Effector memory CD4-positive, alpha-beta T cell (primary cell): ENCODE measurements at regions not wholly inside any gene's neighbourhood (a gene's known extent, or its start where the extent isn't known, plus 50 kb on each side); places are given as distances from the start of the nearest gene placed in this dataset.
"Not testable (repeated sequence)": the region's sequence is repeated elsewhere in the genome, so short reads cannot be mapped to it uniquely, and the experiment has no call there.

Experiments
- DNase-seq, 3 donors: peaks; one replicate each; pipeline ENCODE4 v3.0.0-alpha.2; 2020
- H3K27ac ChIP-seq: 2 replicates; pipeline ENCODE4 v1.7.0; 2013; ENCODE audit warnings: mild to moderate bottlenecking, low read length, moderate library complexity; ENCODE audit not compliant: insufficient read depth, poor library complexity, severe bottlenecking
- H3K27me3 ChIP-seq: replicated peaks from 2 replicates; pipeline ENCODE4 v1.7.0; 2013; ENCODE audit warnings: mild to moderate bottlenecking, low read length; ENCODE audit not compliant: insufficient read depth, control insufficient read depth, poor library complexity, severe bottlenecking
- H3K36me3 ChIP-seq: 2 replicates; pipeline ENCODE4 v1.7.0; 2013; ENCODE audit warnings: mild to moderate bottlenecking, low read length, moderate library complexity; ENCODE audit not compliant: control insufficient read depth, insufficient read depth
- H3K4me1 ChIP-seq: 2 replicates; pipeline ENCODE4 v1.7.0; 2013; ENCODE audit warnings: low read length, mild to moderate bottlenecking; ENCODE audit not compliant: control insufficient read depth, insufficient read depth, poor library complexity, severe bottlenecking
- H3K4me3 ChIP-seq: 2 replicates; pipeline ENCODE4 v1.7.0; 2013; ENCODE audit warnings: low read length, low read depth, mild to moderate bottlenecking; ENCODE audit not compliant: insufficient read depth, poor library complexity, severe bottlenecking
- H3K9me3 ChIP-seq: 2 replicates; pipeline ENCODE4 v1.7.0; 2013; ENCODE audit warnings: mild to moderate bottlenecking, low read length, moderate library complexity; ENCODE audit not compliant: control insufficient read depth

- H3K27me3 ChIP-seq, H3K4me3 ChIP-seq, H3K27ac ChIP-seq, H3K9me3 ChIP-seq, H3K36me3 ChIP-seq, H3K4me1 ChIP-seq, DNase-seq: not testable (repeated sequence)
These were observed 102.3 kb downstream of the ZNF267 start for GRCh38 chr16:31975826-31976419.

- H3K36me3 ChIP-seq, H3K4me1 ChIP-seq, H3K27ac ChIP-seq, H3K4me3 ChIP-seq, H3K27me3 ChIP-seq, DNase-seq, H3K9me3 ChIP-seq: not testable (repeated sequence)
These were observed 104.9 kb downstream of the ZNF267 start for GRCh38 chr16:31978463-31978862.

GRCh38 chr16:31981739-31982138 is 108.1 kb downstream of the ZNF267 start:
- H3K9me3 ChIP-seq, H3K27ac ChIP-seq, H3K36me3 ChIP-seq, H3K4me1 ChIP-seq, H3K4me3 ChIP-seq, H3K27me3 ChIP-seq, DNase-seq: not testable (repeated sequence)

GRCh38 chr16:31982986-31983385 is 109.4 kb downstream of the ZNF267 start:
- not testable (repeated sequence) for H3K27me3 ChIP-seq, H3K36me3 ChIP-seq, H3K9me3 ChIP-seq, H3K4me1 ChIP-seq, DNase-seq, H3K27ac ChIP-seq, H3K4me3 ChIP-seq

- H3K9me3 ChIP-seq, DNase-seq, H3K4me3 ChIP-seq, H3K27me3 ChIP-seq, H3K36me3 ChIP-seq, H3K4me1 ChIP-seq, H3K27ac ChIP-seq: not testable (repeated sequence)
These were observed 110.1 kb downstream of the ZNF267 start for GRCh38 chr16:31983666-31984065.

GRCh38 chr16:31986895-31987294 is 113.3 kb downstream of the ZNF267 start:
- not testable (repeated sequence) for H3K27ac ChIP-seq, H3K9me3 ChIP-seq, H3K36me3 ChIP-seq, H3K4me1 ChIP-seq, H3K27me3 ChIP-seq, DNase-seq, H3K4me3 ChIP-seq

GRCh38 chr16:31988595-31989581 is 115.3 kb downstream of the ZNF267 start:
- peak; percentile 14 to 31 (median 19) for DNase-seq

GRCh38 chr16:31990261-31990660 is 116.7 kb downstream of the ZNF267 start:
- H3K4me3 ChIP-seq, DNase-seq, H3K27me3 ChIP-seq, H3K36me3 ChIP-seq, H3K27ac ChIP-seq, H3K9me3 ChIP-seq, H3K4me1 ChIP-seq: not testable (repeated sequence)

More at GRCh38 chr16:31988595-31989581, 115.3 kb downstream of the ZNF267 start:
- H3K27ac ChIP-seq, H3K4me1 ChIP-seq, H3K4me3 ChIP-seq, H3K36me3 ChIP-seq, H3K27me3 ChIP-seq, H3K9me3 ChIP-seq: not testable (repeated sequence)

- not testable (repeated sequence) for H3K4me3 ChIP-seq, H3K27ac ChIP-seq
These were observed 117.4 kb downstream of the ZNF267 start for GRCh38 chr16:31990980-31991379.

GRCh38 chr16:31996325-31996724 is 122.7 kb downstream of the ZNF267 start:
- not testable (repeated sequence) for H3K27ac ChIP-seq, H3K9me3 ChIP-seq, H3K27me3 ChIP-seq, H3K36me3 ChIP-seq, H3K4me1 ChIP-seq, H3K4me3 ChIP-seq, DNase-seq

More at GRCh38 chr16:31990980-31991379, 117.4 kb downstream of the ZNF267 start:
- not testable (repeated sequence) for DNase-seq, H3K36me3 ChIP-seq, H3K4me1 ChIP-seq, H3K27me3 ChIP-seq, H3K9me3 ChIP-seq
